WTC11 (cell line): ENCODE measurements at regions not wholly inside any gene's neighbourhood (a gene's known extent, or its start where the extent isn't known, plus 50 kb on each side); places are given as distances from the start of the nearest gene placed in this dataset.

Source experiments
- ATAC-seq: fragments of 200-7000 bp; cut with Tn5 transposase; 2 replicates; pipeline ENCODE4 v1.10.0; 2021; ENCODE audit warnings: mild to moderate bottlenecking, moderate library complexity
- CTCF ChIA-PET: fragments of 300-600 bp; sonication (Branson Sonifier 250); formaldehyde crosslinking; loops from one replicate; lab custom pipeline; 2021; ENCODE audit warnings: antibody characterized with exemption; lab: Charles Lee
- POLR2A ChIA-PET: fragments of 350-600 bp; sonication (Branson Sonifier 250); formaldehyde crosslinking; loops from one replicate; lab custom pipeline; 2021; ENCODE audit warnings: antibody characterized with exemption; lab: Charles Lee
- DNase-seq: peaks from one replicate; pipeline ENCODE4 v3.0.0; 2021; ENCODE audit warnings: low spot score
- H3K27ac Mint-ChIP-seq: 2 replicates; pipeline ENCODE4 v1.8.0; 2021; ENCODE audit warnings: mixed read lengths
- H3K27me3 Mint-ChIP-seq: 2 replicates; pipeline ENCODE4 v1.8.0; 2021; ENCODE audit warnings: low read depth, mild to moderate bottlenecking, moderate library complexity, mixed read lengths
- H3K36me3 Mint-ChIP-seq: 2 replicates; pipeline ENCODE4 v1.8.0; 2021; ENCODE audit warnings: mixed read lengths
- H3K4me1 Mint-ChIP-seq: 2 replicates; pipeline ENCODE4 v1.8.0; 2022; ENCODE audit warnings: mixed read lengths
- H3K4me3 Mint-ChIP-seq: 2 replicates; pipeline ENCODE4 v1.8.0; 2021; ENCODE audit warnings: mild to moderate bottlenecking, moderate library complexity, mixed read lengths
- H3K9me3 Mint-ChIP-seq: 2 replicates; pipeline ENCODE4 v1.8.0; 2021; ENCODE audit warnings: mixed read lengths
- CBFB ChIP-seq: sonication (generic); formaldehyde crosslinking; IDR thresholded peaks from 2 replicates; pipeline ENCODE4 v1.8.1; 2022; ENCODE audit warnings: mild to moderate bottlenecking, low read depth, missing genetic modification reagents
- CREB1 ChIP-seq: sonication (generic); formaldehyde crosslinking; IDR thresholded peaks from 2 replicates; pipeline ENCODE4 v1.8.0; 2023; ENCODE audit warnings: mild to moderate bottlenecking, missing genetic modification reagents
- CREM ChIP-seq: sonication (generic); formaldehyde crosslinking; IDR thresholded peaks from 2 replicates; pipeline ENCODE4 v1.8.1; 2022; ENCODE audit warnings: mild to moderate bottlenecking, missing genetic modification reagents, moderate library complexity
- ELF4 ChIP-seq: sonication (generic); formaldehyde crosslinking; IDR thresholded peaks from 2 replicates; pipeline ENCODE4 v1.8.1; 2022; ENCODE audit warnings: low read depth, mild to moderate bottlenecking, moderate library complexity, missing genetic modification reagents
- ETV6 ChIP-seq: sonication (generic); formaldehyde crosslinking; IDR thresholded peaks from 2 replicates; pipeline ENCODE4 v1.8.1; 2022; ENCODE audit warnings: mild to moderate bottlenecking, missing genetic modification reagents
- FOXK1 ChIP-seq: sonication (generic); formaldehyde crosslinking; IDR thresholded peaks from 2 replicates; pipeline ENCODE4 v1.8.0; 2022; ENCODE audit warnings: mild to moderate bottlenecking, moderate library complexity, missing genetic modification reagents
- FOXP1 ChIP-seq: sonication (generic); formaldehyde crosslinking; IDR thresholded peaks from 2 replicates; pipeline ENCODE4 v1.8.0; 2022; ENCODE audit warnings: missing genetic modification reagents, mild to moderate bottlenecking, moderate library complexity, borderline replicate concordance
- GABPB1 ChIP-seq: sonication (generic); formaldehyde crosslinking; IDR thresholded peaks from 2 replicates; pipeline ENCODE4 v1.8.1; 2023; ENCODE audit warnings: mild to moderate bottlenecking, missing genetic modification reagents
- HMGA2 ChIP-seq: fragments of 250-450 bp; sonication (Bioruptor Pico); IDR thresholded peaks from 2 replicates; pipeline ENCODE4 v1.4.0; 2021; ENCODE audit warnings: mild to moderate bottlenecking, moderate library complexity
- JUN ChIP-seq: sonication (generic); formaldehyde crosslinking; IDR thresholded peaks from 2 replicates; pipeline ENCODE4 v1.8.0; 2023; ENCODE audit warnings: mild to moderate bottlenecking, missing genetic modification reagents
- KAT7 ChIP-seq: sonication (generic); formaldehyde crosslinking; IDR thresholded peaks from 2 replicates; pipeline ENCODE4 v1.8.1; 2023; ENCODE audit warnings: missing genetic modification reagents, mild to moderate bottlenecking, borderline replicate concordance
- MYBL2 ChIP-seq: sonication (generic); formaldehyde crosslinking; IDR thresholded peaks from 2 replicates; pipeline ENCODE4 v1.8.1; 2023; ENCODE audit warnings: mild to moderate bottlenecking, moderate library complexity, missing genetic modification reagents
- NR2C2 ChIP-seq: sonication (generic); formaldehyde crosslinking; IDR thresholded peaks from 2 replicates; pipeline ENCODE4 v1.8.0; 2022; ENCODE audit warnings: mild to moderate bottlenecking, missing genetic modification reagents
- NR3C1 ChIP-seq: sonication (generic); formaldehyde crosslinking; conservative IDR thresholded peaks from 2 replicates; pipeline ENCODE4 v1.8.1; 2023; ENCODE audit warnings: low read depth, mild to moderate bottlenecking, missing genetic modification reagents
- TEAD1 ChIP-seq: sonication (generic); formaldehyde crosslinking; IDR thresholded peaks from 2 replicates; pipeline ENCODE4 v1.8.0; 2022; ENCODE audit warnings: mild to moderate bottlenecking, missing genetic modification reagents
- ZNF121 ChIP-seq: sonication (generic); formaldehyde crosslinking; IDR thresholded peaks from 2 replicates; pipeline ENCODE4 v1.8.0; 2023; ENCODE audit warnings: missing genetic modification reagents
- ZNF232 ChIP-seq: sonication (generic); formaldehyde crosslinking; IDR thresholded peaks from 2 replicates; pipeline ENCODE4 v1.8.0; 2022; ENCODE audit warnings: mild to moderate bottlenecking, missing genetic modification reagents
- ZNF423 ChIP-seq: fragments of 250-450 bp; sonication (Bioruptor Pico); IDR thresholded peaks from 2 replicates; pipeline ENCODE4 v2.1.2; 2022; ENCODE audit warnings: mild to moderate bottlenecking, moderate library complexity
- TF ChIP-seq, protein P1 (sequence below): fragments of 250-450 bp; sonication (Bioruptor Pico); conservative IDR thresholded peaks from 2 replicates; pipeline ENCODE4 v1.9.0; 2021; ENCODE audit warnings: mild to moderate bottlenecking
- TF ChIP-seq, protein P2 (sequence below): fragments of 250-450 bp; sonication (Bioruptor Pico); IDR thresholded peaks from 2 replicates; pipeline ENCODE4 v1.9.0; 2021; ENCODE audit warnings: moderate library complexity, mild to moderate bottlenecking, inconsistent platforms, borderline replicate concordance
- TF ChIP-seq, protein P3 (sequence below): sonication (generic); formaldehyde crosslinking; IDR thresholded peaks from 2 replicates; pipeline ENCODE4 v1.8.0; 2022; ENCODE audit warnings: mild to moderate bottlenecking, missing genetic modification reagents
- TF ChIP-seq, protein P4 (sequence below): sonication (generic); formaldehyde crosslinking; IDR thresholded peaks from 2 replicates; pipeline ENCODE4 v1.8.1; 2022; ENCODE audit warnings: low read depth, missing genetic modification reagents, borderline replicate concordance
- TF ChIP-seq, protein P5 (sequence below): sonication (generic); formaldehyde crosslinking; IDR thresholded peaks from 2 replicates; pipeline ENCODE4 v1.8.1; 2022; ENCODE audit warnings: low read depth, mild to moderate bottlenecking, moderate library complexity, missing genetic modification reagents, borderline replicate concordance
- TF ChIP-seq, protein P6 (sequence below): sonication (generic); formaldehyde crosslinking; IDR thresholded peaks from 2 replicates; pipeline ENCODE4 v1.8.1; 2023; ENCODE audit warnings: mild to moderate bottlenecking, moderate library complexity, missing genetic modification reagents
- TF ChIP-seq, protein P7 (sequence below): sonication (generic); formaldehyde crosslinking; IDR thresholded peaks from 2 replicates; pipeline ENCODE4 v1.8.0; 2022; ENCODE audit warnings: mild to moderate bottlenecking, missing genetic modification reagents
- TF ChIP-seq, protein P8 (sequence below): fragments of 200-600 bp; IDR thresholded peaks from 2 replicates; pipeline ENCODE4 v1.8.0; 2022; ENCODE audit warnings: antibody characterized with exemption

DNA sequence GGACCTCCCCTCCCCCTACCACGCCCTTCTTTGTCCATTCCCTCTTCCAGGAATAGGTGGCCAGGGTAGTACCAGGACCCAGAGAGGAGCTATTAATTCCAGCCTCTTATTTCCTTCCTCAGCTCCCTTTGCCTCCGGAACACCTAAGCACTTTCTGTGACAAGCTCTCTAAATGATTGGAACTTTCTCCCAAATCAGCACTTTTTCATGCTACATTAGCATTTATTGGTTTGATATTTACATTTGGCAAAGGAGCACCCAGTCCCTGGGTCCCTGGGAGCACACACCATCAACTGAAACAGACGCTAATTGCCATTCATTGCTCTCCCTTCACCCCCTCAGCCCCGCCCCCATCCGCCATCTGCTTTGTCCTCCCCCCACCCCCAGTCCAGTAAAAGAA is 182.0 kb upstream of the BCOR start:
- POLR2A ChIA-PET, result no interaction called here
- Mint-ChIP-seq H3K36me3 (no peaks in the 10 kb centered on the region), H3K27me3 (peaks cover 5% of the 10 kb centered on the region; the same call in 1 of the 2 replicates), H3K27ac (no peak overlapping the region), H3K9me3 (peaks cover 5% of the 10 kb centered on the region), H3K4me3 (no peak overlapping the region), H3K4me1 (peaks cover 26% of the 10 kb centered on the region)
- no peak for TF ChIP-seq CREB1
- no peak for TF ChIP-seq GABPB1 (CRISPR knock-in tag)
- TF ChIP-seq NR2C2 (CRISPR knock-in tag), result no peak
- TF ChIP-seq ELF4 (CRISPR knock-in tag), result no peak
- no peak for TF ChIP-seq HMGA2
- TF ChIP-seq, protein P1, sequence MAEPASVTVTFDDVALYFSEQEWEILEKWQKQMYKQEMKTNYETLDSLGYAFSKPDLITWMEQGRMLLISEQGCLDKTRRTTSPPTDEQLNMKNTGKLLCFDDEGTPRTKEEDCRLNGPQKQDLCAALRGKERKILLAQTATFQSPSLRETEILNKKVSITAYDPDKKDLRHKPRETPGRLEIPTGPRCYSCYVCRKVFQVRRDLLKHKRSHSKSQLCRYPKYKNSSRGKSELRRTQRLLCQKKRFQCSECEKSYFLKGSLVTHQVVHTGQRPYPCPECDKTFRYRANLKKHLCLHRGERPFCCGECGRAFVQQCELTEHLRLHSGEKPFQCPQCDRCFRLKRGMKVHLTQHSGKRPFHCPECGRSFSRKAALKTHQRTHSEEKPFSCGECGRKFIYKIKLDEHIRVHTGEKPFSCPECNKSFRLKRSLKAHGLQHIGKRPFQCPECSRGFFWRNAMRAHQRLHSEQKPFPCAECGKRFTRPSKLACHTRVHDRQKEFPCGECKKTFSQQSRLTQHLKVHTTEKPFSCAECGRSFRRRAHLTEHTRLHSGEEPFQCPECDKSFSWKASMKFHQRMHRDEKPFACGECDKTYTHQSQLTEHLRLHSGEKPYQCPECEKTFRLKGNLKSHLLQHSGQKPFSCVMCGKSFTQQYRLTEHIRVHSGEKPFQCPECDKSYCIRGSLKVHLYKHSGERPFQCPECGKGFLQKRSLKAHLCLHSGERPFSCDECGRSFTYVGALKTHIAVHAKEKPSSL (CRISPR knock-in tag), result no peak
- no peak for TF ChIP-seq KAT7 (CRISPR knock-in tag)
- no peak for TF ChIP-seq ETV6 (CRISPR knock-in tag)
- TF ChIP-seq, protein P2, sequence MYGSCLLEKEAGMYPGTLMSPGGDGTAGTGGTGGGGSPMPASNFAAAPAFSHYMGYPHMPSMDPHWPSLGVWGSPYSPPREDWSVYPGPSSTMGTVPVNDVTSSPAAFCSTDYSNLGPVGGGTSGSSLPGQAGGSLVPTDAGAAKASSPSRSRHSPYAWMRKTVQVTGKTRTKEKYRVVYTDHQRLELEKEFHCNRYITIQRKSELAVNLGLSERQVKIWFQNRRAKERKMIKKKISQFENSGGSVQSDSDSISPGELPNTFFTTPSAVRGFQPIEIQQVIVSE, result no peak
- TF ChIP-seq FOXK1, result no peak
- TF ChIP-seq FOXP1 (CRISPR knock-in tag), result no peak
- TF ChIP-seq TEAD1, result no peak
- no peak for TF ChIP-seq CBFB (CRISPR knock-in tag)
- TF ChIP-seq CREM (CRISPR knock-in tag), result no peak
- TF ChIP-seq, protein P3, sequence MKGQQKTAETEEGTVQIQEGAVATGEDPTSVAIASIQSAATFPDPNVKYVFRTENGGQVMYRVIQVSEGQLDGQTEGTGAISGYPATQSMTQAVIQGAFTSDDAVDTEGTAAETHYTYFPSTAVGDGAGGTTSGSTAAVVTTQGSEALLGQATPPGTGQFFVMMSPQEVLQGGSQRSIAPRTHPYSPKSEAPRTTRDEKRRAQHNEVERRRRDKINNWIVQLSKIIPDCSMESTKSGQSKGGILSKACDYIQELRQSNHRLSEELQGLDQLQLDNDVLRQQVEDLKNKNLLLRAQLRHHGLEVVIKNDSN (CRISPR knock-in tag), result no peak
- no peak for TF ChIP-seq ZNF423
- no peak for TF ChIP-seq ZNF121 (CRISPR knock-in tag)
- no peak for TF ChIP-seq NR3C1 (CRISPR knock-in tag)
- TF ChIP-seq ZNF232 (CRISPR knock-in tag), result no peak
- CTCF ChIA-PET, result no interaction called here
- DNase-seq (no peak), ATAC-seq (no peak)

DNA sequence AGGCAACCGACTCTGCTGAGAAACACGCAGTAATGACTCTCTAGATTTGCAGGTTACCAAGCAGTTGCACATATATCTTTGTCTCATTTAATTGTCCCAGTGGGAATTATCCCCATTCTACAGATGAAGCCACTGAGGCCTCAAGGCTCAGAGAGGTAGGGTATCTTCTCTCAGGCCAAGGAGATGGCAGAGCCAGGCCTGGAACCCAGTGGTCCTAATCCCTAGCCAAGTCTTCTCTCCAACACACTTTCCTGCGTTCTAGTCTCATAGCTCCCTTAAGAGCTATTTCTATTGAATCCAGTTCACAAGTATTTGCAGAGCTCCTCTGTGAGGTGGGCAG is 181.3 kb upstream of the BCOR start:
- Mint-ChIP-seq H3K9me3 (peaks cover 3% of the 10 kb centered on the region; the same call in 1 of the 2 replicates), H3K27me3 (peaks cover 5% of the 10 kb centered on the region; the same call in 1 of the 2 replicates), H3K36me3 (no peaks in the 10 kb centered on the region), H3K4me1 (peaks cover 26% of the 10 kb centered on the region), H3K27ac (no peak overlapping the region), H3K4me3 (no peak overlapping the region)
- CTCF ChIA-PET, result no interaction called here
- DNase-seq, result no peak
- POLR2A ChIA-PET, result no interaction called here
- ATAC-seq, result no peak
- TF ChIP-seq JUN (CRISPR knock-in tag) (no peak), MYBL2 (CRISPR knock-in tag) (no peak)
- TF ChIP-seq, protein P2, result no peak
- TF ChIP-seq, protein P4, sequence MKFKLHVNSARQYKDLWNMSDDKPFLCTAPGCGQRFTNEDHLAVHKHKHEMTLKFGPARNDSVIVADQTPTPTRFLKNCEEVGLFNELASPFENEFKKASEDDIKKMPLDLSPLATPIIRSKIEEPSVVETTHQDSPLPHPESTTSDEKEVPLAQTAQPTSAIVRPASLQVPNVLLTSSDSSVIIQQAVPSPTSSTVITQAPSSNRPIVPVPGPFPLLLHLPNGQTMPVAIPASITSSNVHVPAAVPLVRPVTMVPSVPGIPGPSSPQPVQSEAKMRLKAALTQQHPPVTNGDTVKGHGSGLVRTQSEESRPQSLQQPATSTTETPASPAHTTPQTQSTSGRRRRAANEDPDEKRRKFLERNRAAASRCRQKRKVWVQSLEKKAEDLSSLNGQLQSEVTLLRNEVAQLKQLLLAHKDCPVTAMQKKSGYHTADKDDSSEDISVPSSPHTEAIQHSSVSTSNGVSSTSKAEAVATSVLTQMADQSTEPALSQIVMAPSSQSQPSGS (CRISPR knock-in tag), result no peak
- TF ChIP-seq, protein P5, sequence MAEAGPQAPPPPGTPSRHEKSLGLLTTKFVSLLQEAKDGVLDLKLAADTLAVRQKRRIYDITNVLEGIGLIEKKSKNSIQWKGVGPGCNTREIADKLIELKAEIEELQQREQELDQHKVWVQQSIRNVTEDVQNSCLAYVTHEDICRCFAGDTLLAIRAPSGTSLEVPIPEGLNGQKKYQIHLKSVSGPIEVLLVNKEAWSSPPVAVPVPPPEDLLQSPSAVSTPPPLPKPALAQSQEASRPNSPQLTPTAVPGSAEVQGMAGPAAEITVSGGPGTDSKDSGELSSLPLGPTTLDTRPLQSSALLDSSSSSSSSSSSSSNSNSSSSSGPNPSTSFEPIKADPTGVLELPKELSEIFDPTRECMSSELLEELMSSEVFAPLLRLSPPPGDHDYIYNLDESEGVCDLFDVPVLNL (CRISPR knock-in tag), result no peak
- TF ChIP-seq, protein P6, sequence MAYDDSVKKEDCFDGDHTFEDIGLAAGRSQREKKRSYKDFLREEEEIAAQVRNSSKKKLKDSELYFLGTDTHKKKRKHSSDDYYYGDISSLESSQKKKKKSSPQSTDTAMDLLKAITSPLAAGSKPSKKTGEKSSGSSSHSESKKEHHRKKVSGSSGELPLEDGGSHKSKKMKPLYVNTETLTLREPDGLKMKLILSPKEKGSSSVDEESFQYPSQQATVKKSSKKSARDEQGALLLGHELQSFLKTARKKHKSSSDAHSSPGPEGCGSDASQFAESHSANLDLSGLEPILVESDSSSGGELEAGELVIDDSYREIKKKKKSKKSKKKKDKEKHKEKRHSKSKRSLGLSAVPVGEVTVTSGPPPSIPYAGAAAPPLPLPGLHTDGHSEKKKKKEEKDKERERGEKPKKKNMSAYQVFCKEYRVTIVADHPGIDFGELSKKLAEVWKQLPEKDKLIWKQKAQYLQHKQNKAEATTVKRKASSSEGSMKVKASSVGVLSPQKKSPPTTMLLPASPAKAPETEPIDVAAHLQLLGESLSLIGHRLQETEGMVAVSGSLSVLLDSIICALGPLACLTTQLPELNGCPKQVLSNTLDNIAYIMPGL (CRISPR knock-in tag), result no peak
- TF ChIP-seq, protein P7, sequence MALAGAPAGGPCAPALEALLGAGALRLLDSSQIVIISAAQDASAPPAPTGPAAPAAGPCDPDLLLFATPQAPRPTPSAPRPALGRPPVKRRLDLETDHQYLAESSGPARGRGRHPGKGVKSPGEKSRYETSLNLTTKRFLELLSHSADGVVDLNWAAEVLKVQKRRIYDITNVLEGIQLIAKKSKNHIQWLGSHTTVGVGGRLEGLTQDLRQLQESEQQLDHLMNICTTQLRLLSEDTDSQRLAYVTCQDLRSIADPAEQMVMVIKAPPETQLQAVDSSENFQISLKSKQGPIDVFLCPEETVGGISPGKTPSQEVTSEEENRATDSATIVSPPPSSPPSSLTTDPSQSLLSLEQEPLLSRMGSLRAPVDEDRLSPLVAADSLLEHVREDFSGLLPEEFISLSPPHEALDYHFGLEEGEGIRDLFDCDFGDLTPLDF (CRISPR knock-in tag), result no peak
- TF ChIP-seq, protein P8, sequence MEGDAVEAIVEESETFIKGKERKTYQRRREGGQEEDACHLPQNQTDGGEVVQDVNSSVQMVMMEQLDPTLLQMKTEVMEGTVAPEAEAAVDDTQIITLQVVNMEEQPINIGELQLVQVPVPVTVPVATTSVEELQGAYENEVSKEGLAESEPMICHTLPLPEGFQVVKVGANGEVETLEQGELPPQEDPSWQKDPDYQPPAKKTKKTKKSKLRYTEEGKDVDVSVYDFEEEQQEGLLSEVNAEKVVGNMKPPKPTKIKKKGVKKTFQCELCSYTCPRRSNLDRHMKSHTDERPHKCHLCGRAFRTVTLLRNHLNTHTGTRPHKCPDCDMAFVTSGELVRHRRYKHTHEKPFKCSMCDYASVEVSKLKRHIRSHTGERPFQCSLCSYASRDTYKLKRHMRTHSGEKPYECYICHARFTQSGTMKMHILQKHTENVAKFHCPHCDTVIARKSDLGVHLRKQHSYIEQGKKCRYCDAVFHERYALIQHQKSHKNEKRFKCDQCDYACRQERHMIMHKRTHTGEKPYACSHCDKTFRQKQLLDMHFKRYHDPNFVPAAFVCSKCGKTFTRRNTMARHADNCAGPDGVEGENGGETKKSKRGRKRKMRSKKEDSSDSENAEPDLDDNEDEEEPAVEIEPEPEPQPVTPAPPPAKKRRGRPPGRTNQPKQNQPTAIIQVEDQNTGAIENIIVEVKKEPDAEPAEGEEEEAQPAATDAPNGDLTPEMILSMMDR, result no peak
